Common myeloid progenitor, CD34-positive (primary cell): ENCODE measurements at regions not wholly inside any gene's neighbourhood (a gene's known extent, or its start where the extent isn't known, plus 50 kb on each side); places are given as distances from the start of the nearest gene placed in this dataset.

Source experiments
- CTCF ChIA-PET: fragments of 350-600 bp; sonication (Branson Sonifier 250); formaldehyde crosslinking; loops from one replicate; lab custom pipeline; 2021; ENCODE audit warnings: antibody characterized with exemption; lab: Charles Lee
- POLR2A ChIA-PET: fragments of 350-600 bp; sonication (Branson Sonifier 250); formaldehyde crosslinking; loops from one replicate; lab custom pipeline; 2021; ENCODE audit warnings: antibody characterized with exemption; lab: Charles Lee
- DNase-seq, 3 donors: peaks; one replicate each; pipeline versions ENCODE4 v3.0.0 to v3.0.0-alpha.2; 2013
- H3K27ac ChIP-seq, 2 experiments: 1 replicate in 1 of 2; 2 replicates in 1 of 2; pipeline ENCODE4 v1.7.0; 2013; ENCODE audit warnings: inconsistent platforms in 2 of 2, low read length in 2 of 2, mild to moderate bottlenecking in 2 of 2, low read depth in 1 of 2, moderate library complexity in 1 of 2; ENCODE audit not compliant: severe bottlenecking in 2 of 2, insufficient read depth in 1 of 2, poor library complexity in 1 of 2
- H3K27me3 ChIP-seq, 5 experiments: replicated peaks in 2 of 5; 1 replicate in 3 of 5; 2 replicates in 2 of 5; pipeline versions ENCODE4 v1.6.1 to v1.7.0; 2013; ENCODE audit warnings: low read length in 4 of 5, mild to moderate bottlenecking in 2 of 5, moderate library complexity in 2 of 5, inconsistent platforms in 1 of 5; ENCODE audit not compliant: insufficient read depth in 5 of 5, control insufficient read depth in 4 of 5
- H3K36me3 ChIP-seq, 4 experiments: 1 replicate in 2 of 4; 2 replicates in 2 of 4; pipeline versions ENCODE4 v1.6.1 to v1.7.0; 2013; ENCODE audit warnings: low read length in 3 of 4, control low read depth in 1 of 4, mild to moderate bottlenecking in 1 of 4; ENCODE audit not compliant: control insufficient read depth in 4 of 4, insufficient read depth in 4 of 4
- H3K4me1 ChIP-seq, 4 experiments: 1 replicate in 3 of 4; 2 replicates in 1 of 4; pipeline versions ENCODE4 v1.6.1 to v1.7.1; 2013; ENCODE audit warnings: low read length in 3 of 4, mild to moderate bottlenecking in 3 of 4, control low read depth in 1 of 4, inconsistent platforms in 1 of 4, moderate library complexity in 1 of 4; ENCODE audit not compliant: control insufficient read depth in 4 of 4, insufficient read depth in 4 of 4; ENCODE audit errors: control extremely low read depth in 1 of 4
- H3K4me3 ChIP-seq, 7 experiments: 1 replicate in 4 of 7; 2 replicates in 3 of 7; pipeline versions ENCODE4 v1.5.1 to v1.7.0; 2013; ENCODE audit warnings: mild to moderate bottlenecking in 7 of 7, low read length in 6 of 7, moderate library complexity in 6 of 7, inconsistent platforms in 2 of 7, low read depth in 2 of 7, control low read depth in 1 of 7; ENCODE audit not compliant: insufficient read depth in 4 of 7, control insufficient read depth in 1 of 7; ENCODE audit errors: extremely low read depth in 1 of 7
- H3K9me3 ChIP-seq, 5 experiments: 1 replicate in 4 of 5; 2 replicates in 1 of 5; pipeline versions ENCODE4 v1.6.1 to v1.7.1; 2013; ENCODE audit warnings: low read length in 4 of 5, mild to moderate bottlenecking in 2 of 5, inconsistent platforms in 1 of 5, low read depth in 1 of 5, moderate library complexity in 1 of 5; ENCODE audit not compliant: control insufficient read depth in 4 of 5, insufficient read depth in 2 of 5; ENCODE audit errors: control extremely low read depth in 1 of 5
- WGBS: methylation state at CpG from one replicate; pipeline ENCODE4 v1.1.5; 2013; ENCODE audit not compliant: insufficient coverage; 5-methylcytosine and 5-hydroxymethylcytosine counted together

DNA sequence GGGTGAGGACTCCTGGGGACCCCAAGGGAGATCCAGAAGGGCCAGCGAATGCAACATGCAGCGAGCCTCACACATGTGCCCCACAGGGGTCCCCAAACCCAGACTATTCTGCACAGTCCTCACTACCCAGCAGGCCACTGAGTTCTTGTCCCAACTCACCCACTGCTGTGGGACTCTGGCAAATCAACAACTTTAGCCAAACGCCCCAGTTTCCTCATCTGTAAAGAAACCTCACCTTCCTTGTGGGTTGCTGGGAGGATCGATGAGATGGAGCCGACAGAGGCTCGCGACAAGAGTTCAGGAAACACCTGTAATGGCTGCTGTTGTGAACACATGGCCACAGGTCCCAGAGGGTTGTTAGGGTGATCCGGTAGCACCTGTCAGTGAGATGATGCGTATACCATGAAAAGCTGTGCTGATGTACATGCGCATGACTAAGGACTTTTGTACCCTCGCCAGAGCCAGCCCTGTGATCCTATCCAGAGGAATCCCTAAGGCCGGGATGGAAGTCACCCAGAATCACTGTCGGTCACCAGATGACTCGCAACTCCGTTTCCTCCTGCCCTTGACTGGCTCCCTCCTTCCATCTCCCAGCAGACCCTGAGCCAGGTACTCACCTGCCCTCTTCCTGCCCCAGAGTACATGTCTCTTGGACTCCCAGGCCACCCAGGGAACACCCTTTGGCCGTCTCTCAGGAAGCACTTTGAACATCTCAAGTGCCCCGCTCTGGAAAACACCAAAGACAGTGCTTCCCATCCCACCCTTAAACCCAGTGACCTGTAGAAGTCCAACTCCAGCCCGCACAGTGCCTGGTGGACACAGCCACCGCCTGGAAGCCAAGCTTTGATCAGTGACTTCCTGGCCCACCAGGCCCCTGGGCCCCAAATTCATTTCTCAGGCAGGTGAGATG, 103.3 kb upstream of the ID2 start:
- peak; percentile 34 to 85 (median 80) for DNase-seq
- Histone ChIP-seq H3K9me3 (no peaks in the 10 kb centered on the region), H3K27me3 (no peaks in the 10 kb centered on the region), H3K27ac (no peak overlapping the region), H3K4me1 (peaks cover 2 to 97% (median 79%) of the 10 kb centered on the region in 4 experiments), H3K4me3 (no peak overlapping the region), H3K36me3 (no peaks in the 10 kb centered on the region)
- ChIA-PET CTCF (interaction anchor here (1.1 to 2.8 kb wide), 5 partner anchors 14 to 1151 kb away, joined by 3 to 14 read pairs (median 4); partner anchors contain the start of gene ID2), POLR2A (no interaction called here)
- WGBS: 73% methylated on average over 19 of the region's 19 CpGs

DNA sequence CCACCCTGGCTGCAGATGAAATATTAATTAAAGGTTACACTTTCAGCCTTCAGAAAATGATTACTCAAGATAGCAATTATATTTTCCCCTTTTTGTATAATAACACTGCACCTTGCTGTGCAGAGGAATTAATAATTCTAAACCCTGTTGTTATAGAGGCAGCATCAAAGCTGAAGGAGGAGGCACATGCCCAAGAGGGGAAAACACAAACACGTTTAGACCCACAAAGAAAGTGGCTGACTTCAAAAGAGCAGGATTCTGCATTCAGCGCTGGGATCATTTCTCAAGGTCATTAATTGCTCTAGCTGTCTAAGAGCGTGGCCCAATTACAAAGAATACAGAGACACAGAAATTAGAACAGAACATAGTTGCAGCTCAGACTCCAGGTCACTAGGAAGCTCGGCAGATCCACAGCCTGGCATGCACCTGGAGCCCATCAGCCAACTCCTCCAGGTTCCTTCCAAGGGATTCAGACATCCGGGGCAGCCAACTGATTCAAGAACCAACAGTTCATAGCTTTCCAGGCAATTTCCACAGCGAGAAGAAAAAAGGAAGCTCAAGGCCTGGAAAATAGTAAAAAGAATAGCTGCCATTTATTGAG, 102.3 kb upstream of the ID2 start:
- Histone ChIP-seq H3K27ac (no peak overlapping the region), H3K27me3 (no peaks in the 10 kb centered on the region), H3K9me3 (no peaks in the 10 kb centered on the region), H3K36me3 (no peaks in the 10 kb centered on the region), H3K4me3 (no peak overlapping the region), H3K4me1 (peaks cover 2 to 95% (median 78%) of the 10 kb centered on the region in 4 experiments)
- 98% methylated on average over 4 of the region's 6 CpGs for WGBS
- ChIA-PET CTCF (interaction anchor here (1.0 to 2.8 kb wide), 4 partner anchors 13 to 102 kb away, joined by 3 to 14 read pairs (median 6); partner anchors contain the start of gene ID2), POLR2A (no interaction called here)
- DNase-seq: no peak

DNA sequence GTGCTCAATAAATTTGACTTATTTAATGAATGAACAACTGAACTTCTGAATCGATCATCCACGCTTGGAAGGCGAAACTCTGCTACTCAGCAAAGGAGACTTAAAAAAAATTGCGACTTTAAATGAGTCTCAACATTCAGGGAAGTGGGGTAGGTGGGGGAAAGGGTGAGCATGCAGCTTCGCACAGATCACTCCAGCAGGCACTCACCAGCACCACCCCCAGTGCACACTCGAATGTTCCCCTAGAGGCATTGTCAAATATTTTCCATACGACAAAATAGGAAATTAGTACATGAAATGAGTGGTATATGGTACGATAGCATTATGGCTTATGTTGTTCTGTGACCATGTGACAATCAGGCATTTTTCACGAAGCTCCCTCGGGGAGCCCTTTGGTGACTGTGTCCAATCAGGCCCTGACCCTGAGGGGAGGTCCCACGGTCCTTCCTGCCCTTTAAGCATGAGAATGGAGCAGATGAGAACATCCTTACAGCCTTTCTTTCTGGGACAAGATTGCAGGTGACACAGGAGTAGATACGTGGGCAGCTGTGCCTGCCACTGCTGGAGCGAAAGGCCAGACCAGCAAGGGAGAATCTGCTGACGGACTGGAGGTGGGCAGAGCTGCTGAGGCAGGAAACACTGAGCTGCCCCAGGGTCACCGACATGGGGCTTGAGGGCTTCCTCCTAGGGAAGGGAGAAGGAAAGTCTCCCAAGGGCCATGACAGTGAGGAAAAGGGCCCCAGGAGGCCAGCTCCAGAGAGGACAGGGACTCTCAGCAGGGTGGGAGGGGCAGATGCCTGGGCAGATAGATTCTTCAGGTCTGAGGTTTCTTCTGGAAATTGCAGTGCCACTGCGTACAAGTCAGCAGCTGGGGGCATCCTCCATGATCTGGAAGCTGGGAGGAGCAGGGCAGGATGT, 101.3 kb upstream of the ID2 start:
- no peak overlapping the region for H3K4me3 ChIP-seq
- WGBS: 78% methylated on average over 12 of the region's 16 CpGs
- no peaks in the 10 kb centered on the region for H3K36me3 ChIP-seq
- ChIA-PET POLR2A (interaction anchor here (1.0 to 1.3 kb wide), 3 partner anchors 9 to 101 kb away, joined by 3 read pairs; partner anchors contain the start of gene ID2), CTCF (interaction anchor here (0.6 to 7.7 kb wide), 7 partner anchors 7 to 101 kb away, joined by 3 to 56 read pairs (median 4); partner anchors contain the start of gene ID2)
- no peaks in the 10 kb centered on the region for H3K9me3 ChIP-seq
- H3K4me1 ChIP-seq: peaks cover 4 to 94% (median 78%) of the 10 kb centered on the region in 4 experiments
- H3K27ac ChIP-seq: no peak overlapping the region
- DNase-seq: peak in 1 of 3 donors; percentile 51
- no peaks in the 10 kb centered on the region for H3K27me3 ChIP-seq

DNA sequence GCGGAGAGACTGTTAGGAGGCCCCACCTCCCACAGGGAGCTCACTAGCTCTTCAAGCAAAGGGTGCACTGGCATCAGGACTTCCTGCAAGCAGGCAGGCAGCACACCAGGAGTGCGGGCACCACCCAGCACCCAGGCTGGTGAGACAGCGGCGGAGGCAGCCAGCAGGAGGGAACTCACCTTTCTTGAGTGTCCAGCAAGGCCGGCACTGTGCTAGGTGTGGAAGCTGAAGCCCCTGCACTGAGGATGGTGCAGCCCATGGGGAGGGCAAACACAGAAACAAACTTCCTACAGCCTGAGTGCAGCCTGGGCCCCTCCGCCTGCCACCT, 100.7 kb upstream of the ID2 start:
- 45% methylated on average over 4 of the region's 6 CpGs for WGBS
- CTCF ChIA-PET: interaction anchor here (0.6 to 7.7 kb wide), 6 partner anchors 8 to 101 kb away, joined by 3 to 56 read pairs (median 9); partner anchors contain the start of gene ID2

DNA sequence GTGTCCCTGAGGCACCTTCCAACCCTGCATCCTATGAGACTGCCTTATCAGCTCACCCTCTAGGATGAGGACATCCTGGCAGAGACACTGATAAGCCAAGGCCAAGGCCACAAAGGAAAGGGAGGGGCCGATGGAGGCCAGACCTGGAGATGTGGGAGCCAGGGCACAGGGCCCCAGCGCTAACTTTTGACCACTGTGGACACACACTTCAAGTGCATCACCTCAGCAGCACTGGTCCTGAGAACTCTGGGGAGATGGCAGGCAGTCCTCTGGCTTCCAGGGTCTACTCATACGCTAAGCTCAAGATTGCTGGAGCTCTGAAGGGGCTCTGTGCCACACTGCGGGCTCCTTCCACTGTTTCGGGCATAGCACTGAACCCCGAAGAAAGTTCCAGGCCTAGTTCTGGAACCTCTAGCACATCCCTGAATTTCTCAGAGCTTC, 100.2 kb upstream of the ID2 start:
- H3K27me3 ChIP-seq: no peaks in the 10 kb centered on the region
- no peaks in the 10 kb centered on the region for H3K36me3 ChIP-seq
- no peak overlapping the region for H3K27ac ChIP-seq
- no peak overlapping the region for H3K4me3 ChIP-seq
- no peak for DNase-seq
- ChIA-PET CTCF (interaction anchor here (0.9 to 7.7 kb wide), 7 partner anchors 9 to 100 kb away, joined by 3 to 56 read pairs (median 5); partner anchors contain the start of gene ID2), POLR2A (interaction anchor here (0.5 to 2.8 kb wide), 4 partner anchors 25 to 100 kb away, joined by 3 to 33 read pairs (median 4); partner anchors contain the start of gene ID2)
- WGBS: 77% methylated on average over 6 of the region's 6 CpGs
- peaks cover 4 to 94% (median 78%) of the 10 kb centered on the region in 4 experiments for H3K4me1 ChIP-seq
- no peaks in the 10 kb centered on the region for H3K9me3 ChIP-seq

More for the DNA sequence above, 100.7 kb upstream of the ID2 start:
- Histone ChIP-seq H3K9me3 (no peaks in the 10 kb centered on the region), H3K27me3 (no peaks in the 10 kb centered on the region), H3K27ac (no peak overlapping the region), H3K4me1 (peaks cover 4 to 94% (median 78%) of the 10 kb centered on the region in 4 experiments), H3K36me3 (no peaks in the 10 kb centered on the region), H3K4me3 (no peak overlapping the region)
- no peak for DNase-seq
- POLR2A ChIA-PET: interaction anchor here (1.0 to 1.3 kb wide), 3 partner anchors 9 to 101 kb away, joined by 3 read pairs; partner anchors contain the start of gene ID2

DNA sequence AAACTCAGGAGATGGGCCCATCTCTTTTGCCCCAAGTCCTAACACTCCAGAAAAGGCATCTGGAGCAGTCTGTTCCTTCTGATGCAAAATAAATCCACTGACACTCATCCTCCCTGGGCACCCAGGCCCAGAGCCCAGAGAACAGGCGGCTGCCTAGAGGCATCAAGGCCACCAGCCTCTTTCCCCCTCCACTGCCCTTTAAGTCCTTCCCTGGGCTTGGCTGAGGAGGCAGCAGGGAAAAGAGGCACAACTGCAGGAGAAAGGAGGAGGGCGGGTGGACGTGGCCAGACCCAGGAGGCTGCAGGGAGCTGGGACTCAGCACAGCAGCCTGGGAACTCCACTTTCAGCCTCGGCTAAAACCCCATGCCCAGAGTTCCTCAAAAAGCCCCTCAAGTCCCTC, 99.7 kb upstream of the ID2 start:
- WGBS: 71% methylated on average over 2 of the region's 4 CpGs

More for the DNA sequence above, 99.7 kb upstream of the ID2 start:
- Histone ChIP-seq H3K27ac (no peak overlapping the region), H3K4me1 (peaks cover 4 to 95% (median 77%) of the 10 kb centered on the region in 4 experiments), H3K4me3 (no peak overlapping the region), H3K9me3 (no peaks in the 10 kb centered on the region), H3K36me3 (no peaks in the 10 kb centered on the region), H3K27me3 (no peaks in the 10 kb centered on the region)
- ChIA-PET POLR2A (interaction anchor here (0.5 to 3.4 kb wide), 4 partner anchors 25 to 99 kb away, joined by 4 to 33 read pairs (median 18); partner anchors contain the start of gene ID2), CTCF (interaction anchor here (0.9 to 7.7 kb wide), 6 partner anchors 9 to 100 kb away, joined by 3 to 56 read pairs (median 10); partner anchors contain the start of gene ID2)
- DNase-seq: no peak
